HG03460 (cell line): ENCODE measurements at regions not wholly inside any gene's neighbourhood (a gene's known extent, or its start where the extent isn't known, plus 50 kb on each side); places are given as distances from the start of the nearest gene placed in this dataset.

Experiments used
- ATAC-seq: cut with Tn5 transposase; IDR thresholded peaks from one replicate; pipeline ENCODE4 v1.9.1; 2021; ENCODE audit not compliant: unreplicated experiment

GRCh38 chr13:72534951-72535640, 192.3 kb downstream of the MZT1 start:
- no peak for ATAC-seq

- ATAC-seq = no peak
Observed at GRCh38 chr13:72530471-72530870, 197.0 kb downstream of the MZT1 start.

- ATAC-seq = no peak
Observed at GRCh38 chr13:72527333-72527732, 200.1 kb downstream of the MZT1 start.

GRCh38 chr13:72523593-72523992, 203.8 kb downstream of the MZT1 start:
- ATAC-seq = no peak

- ATAC-seq = no peak
Observed at GRCh38 chr13:72523049-72523448, 204.4 kb downstream of the MZT1 start.

GRCh38 chr13:72521940-72522661, 205.3 kb downstream of the MZT1 start:
- ATAC-seq = no peak

- no peak for ATAC-seq
Observed at GRCh38 chr13:72514146-72514545, 213.3 kb downstream of the MZT1 start.

- no peak for ATAC-seq
Observed at GRCh38 chr13:72508392-72508791, 219.0 kb downstream of the MZT1 start.

- ATAC-seq = no peak
Observed at GRCh38 chr13:72507416-72508199, 219.8 kb downstream of the MZT1 start.

GRCh38 chr13:72506706-72507105, 220.7 kb downstream of the MZT1 start:
- ATAC-seq = no peak

GRCh38 chr13:72505376-72505775, 222.1 kb downstream of the MZT1 start:
- ATAC-seq = no peak

- ATAC-seq = no peak
Observed at GRCh38 chr13:72504131-72504841, 223.1 kb downstream of the MZT1 start.

GRCh38 chr13:72500851-72501250, 226.6 kb downstream of the MZT1 start:
- no peak for ATAC-seq

- no peak for ATAC-seq
Observed at GRCh38 chr13:72495681-72496080, 231.7 kb downstream of the MZT1 start.

- ATAC-seq = no peak
Observed at GRCh38 chr13:72489751-72490150, 237.7 kb downstream of the MZT1 start.

- no peak for ATAC-seq
Observed at GRCh38 chr13:72473321-72473720, 254.1 kb downstream of the MZT1 start.

GRCh38 chr13:72469906-72470305, 257.5 kb downstream of the MZT1 start:
- ATAC-seq = no peak

GRCh38 chr13:72463561-72463960, 263.9 kb downstream of the MZT1 start:
- ATAC-seq = no peak

GRCh38 chr13:72462726-72463125, 264.7 kb downstream of the MZT1 start:
- no peak for ATAC-seq

GRCh38 chr13:72462166-72462565, 265.3 kb downstream of the MZT1 start:
- ATAC-seq = no peak

- no peak for ATAC-seq
Observed at GRCh38 chr13:72458701-72459100, 268.7 kb downstream of the MZT1 start.
